ENCODE measurements at regions not wholly inside any gene's neighbourhood (a gene's known extent, or its start where the extent isn't known, plus 50 kb on each side); places are given as distances from the start of the nearest gene placed in this dataset.

GRCh38 chr5:179472641-179473040 lies 77.7 kb upstream of the RUFY1 start:
- no peak for DNase-seq (ENCODE audit: low read depth)
- in situ Hi-C loops (cut with HindIII; ENCODE audit: low sequenced_read_pairs), result no loop called here
- H3K4me3 ChIP-seq (ENCODE audit: low read depth, low read length), result no peak overlapping the region
- TF ChIP-seq CTCF (IDR thresholded peaks at IDR 0.05; ENCODE audit: low read depth, low read length, missing control alignments), result no peak

- in situ Hi-C loops (cut with HindIII; ENCODE audit: low sequenced_read_pairs), result no loop called here
Measured at GRCh38 chr5:179472174-179472573, 78.2 kb upstream of the RUFY1 start.

GRCh38 chr5:179470201-179470600 lies 80.2 kb upstream of the RUFY1 start:
- DNase-seq (ENCODE audit: low read depth), result no peak
- in situ Hi-C loops (cut with HindIII; ENCODE audit: low sequenced_read_pairs), result no loop called here
- TF ChIP-seq CTCF (IDR thresholded peaks at IDR 0.05; ENCODE audit: low read depth, low read length, missing control alignments), result no peak
- no peak overlapping the region for H3K4me3 ChIP-seq (ENCODE audit: low read depth, low read length)

More at GRCh38 chr5:179472174-179472573, 78.2 kb upstream of the RUFY1 start:
- no peak for DNase-seq (ENCODE audit: low read depth)
- no peak for TF ChIP-seq CTCF (IDR thresholded peaks at IDR 0.05; ENCODE audit: low read depth, low read length, missing control alignments)
- no peak overlapping the region for H3K4me3 ChIP-seq (ENCODE audit: low read depth, low read length)

GRCh38 chr5:179468696-179469095 lies 81.7 kb upstream of the RUFY1 start:
- no peak for TF ChIP-seq CTCF (IDR thresholded peaks at IDR 0.05; ENCODE audit: low read depth, low read length, missing control alignments)
- H3K4me3 ChIP-seq (ENCODE audit: low read depth, low read length), result no peak overlapping the region
- in situ Hi-C loops (cut with HindIII; ENCODE audit: low sequenced_read_pairs), result no loop called here
- DNase-seq (ENCODE audit: low read depth), result no peak

- H3K4me3 ChIP-seq (ENCODE audit: low read depth, low read length), result no peak overlapping the region
- TF ChIP-seq CTCF (IDR thresholded peaks at IDR 0.05; ENCODE audit: low read depth, low read length, missing control alignments), result no peak
- in situ Hi-C loops (cut with HindIII; ENCODE audit: low sequenced_read_pairs), result no loop called here
- DNase-seq (ENCODE audit: low read depth), result no peak
Measured at GRCh38 chr5:179467441-179467840, 82.9 kb upstream of the RUFY1 start.

GRCh38 chr5:179464631-179465030 lies 85.7 kb upstream of the RUFY1 start:
- in situ Hi-C loops (cut with HindIII; ENCODE audit: low sequenced_read_pairs), result no loop called here
- no peak overlapping the region for H3K4me3 ChIP-seq (ENCODE audit: low read depth, low read length)
- no peak for TF ChIP-seq CTCF (IDR thresholded peaks at IDR 0.05; ENCODE audit: low read depth, low read length, missing control alignments)
- no peak for DNase-seq (ENCODE audit: low read depth)

- no peak overlapping the region for H3K4me3 ChIP-seq (ENCODE audit: low read depth, low read length)
- DNase-seq (ENCODE audit: low read depth), result no peak
- in situ Hi-C loops (cut with HindIII; ENCODE audit: low sequenced_read_pairs), result no loop called here
- no peak for TF ChIP-seq CTCF (IDR thresholded peaks at IDR 0.05; ENCODE audit: low read depth, low read length, missing control alignments)
Measured at GRCh38 chr5:179462040-179462439, 88.3 kb upstream of the RUFY1 start.

Measured in astrocyte of the cerebellum (primary cell).